Right lobe of liver (tissue), 6 donors: ENCODE measurements at regions not wholly inside any gene's neighbourhood (a gene's known extent, or its start where the extent isn't known, plus 50 kb on each side); places are given as distances from the start of the nearest gene placed in this dataset.

Experiments used
- ATAC-seq, 4 donors: fragments of 200-7000 bp; cut with Tn5 transposase; one replicate each; pipeline ENCODE4 v1.9.1; 2020; ENCODE audit warnings: mild to moderate bottlenecking in 4 of 4, moderate library complexity in 4 of 4
- DNase-seq, 3 donors: peaks; one replicate each; pipeline ENCODE4 v3.0.0-alpha.2; 2020
- H3K27ac ChIP-seq, 3 donors: fragments of 200-600 bp; one replicate each; pipeline ENCODE4 v1.8.0; 2022
- H3K27me3 ChIP-seq, 2 donors: fragments of 200-600 bp; one replicate each; pipeline ENCODE4 v1.8.0; 2022
- H3K36me3 ChIP-seq, 4 donors: fragments of 200-600 bp; sonication (generic) in 1 of 4; one replicate each; pipeline versions ENCODE4 v1.5.1 to v1.8.0; 2017 to 2022; ENCODE audit warnings: control low read depth in 1 of 4
- H3K4me1 ChIP-seq, 4 donors: fragments of 200-600 bp; sonication (generic) in 1 of 4; one replicate each; pipeline versions ENCODE4 v1.5.1 to v1.8.0; 2017 to 2022; ENCODE audit warnings: control low read depth in 1 of 4
- H3K4me3 ChIP-seq, 3 donors: fragments of 200-600 bp; one replicate each; pipeline ENCODE4 v1.8.0; 2022
- H3K9me3 ChIP-seq, 4 donors: fragments of 200-600 bp; sonication (generic) in 1 of 4; one replicate each; pipeline versions ENCODE4 v1.5.1 to v1.8.0; 2017 to 2022; ENCODE audit warnings: control low read depth in 1 of 4
- CTCF ChIP-seq, 4 donors: fragments of 200-600 bp in 3 of 4; fragments of 450-650 bp in 1 of 4; IDR thresholded peaks; one replicate each; pipeline versions ENCODE4 v1.5.1 to v1.8.0; 2016 to 2022; ENCODE audit warnings: antibody characterized with exemption in 4 of 4, mild to moderate bottlenecking in 2 of 4
- POLR2A ChIP-seq: fragments of 450-650 bp; IDR thresholded peaks from one replicate; pipeline ENCODE4 v1.6.1; 2017; ENCODE audit warnings: antibody characterized with exemption, mild to moderate bottlenecking
- WGBS: methylation state at CpG from one replicate; pipeline ENCODE4 v1.1.6; 2018; ENCODE audit warnings: low coverage, low lambda C conversion rate; ENCODE audit not compliant: insufficient coverage; ENCODE audit errors: missing lambda C conversion rate; 5-methylcytosine and 5-hydroxymethylcytosine counted together
- intact Hi-C, 2 donors: fragments of 100-400 bp; cut with DNase I; formaldehyde crosslinking; loops; one replicate each; pipeline versions ENCODE4 v1.11.2 to v1.14.1; 2022
- donor health status: DM: no; HTN: yes; CAD: no.
- donor health status: DM: no; HTN: no; CAD: no.
- donor health status: DM: no; HTN: no; CAD: no.
- donor health status: DM: no; HTN: yes; CAD: no.
- donor health status: DM: no; HTN: yes; CAD: no.

- Histone ChIP-seq H3K4me1 (no peaks in the 10 kb centered on the region), H3K4me3 (no peak overlapping the region), H3K36me3 (no peaks in the 10 kb centered on the region), H3K27ac (no peak overlapping the region), H3K27me3 (no peaks in the 10 kb centered on the region), H3K9me3 (no peaks in the 10 kb centered on the region)
- DNase-seq (no peak), ATAC-seq (no peak)
- 58% methylated on average over 3 of the region's 3 CpGs for WGBS
- TF ChIP-seq POLR2A (no peak), CTCF (IDR thresholded peaks at IDR 0.05) (no peak)
- intact Hi-C loops, result no loop called here
Observed at GRCh38 chr11:122192634-122193255, 76.7 kb upstream of the BLID start.

DNA sequence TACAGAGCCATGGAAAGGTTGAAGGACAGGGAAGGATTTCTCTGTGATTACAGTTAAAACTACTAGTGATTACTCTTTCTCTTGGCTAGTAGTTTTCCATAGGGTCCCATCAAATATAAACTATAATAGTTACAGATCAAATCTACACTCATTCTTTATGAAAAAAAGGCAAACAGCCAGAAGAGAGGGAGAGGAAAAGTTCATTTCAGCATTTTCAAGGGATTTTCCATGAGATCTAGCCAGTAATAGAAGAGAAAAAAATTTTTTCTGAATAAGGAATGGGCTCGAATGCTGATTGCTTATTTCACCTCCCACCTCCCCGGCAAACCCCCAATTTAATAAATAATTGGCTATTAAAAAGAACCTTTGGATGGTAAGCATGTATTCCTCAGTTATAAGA, 74.8 kb upstream of the BLID start:
- TF ChIP-seq POLR2A, result no peak
- no peak for TF ChIP-seq CTCF (IDR thresholded peaks at IDR 0.05)
- Histone ChIP-seq H3K4me3 (no peak overlapping the region), H3K36me3 (no peaks in the 10 kb centered on the region), H3K9me3 (peaks cover 0 to 5% (median 0%) of the 10 kb centered on the region in 4 donors), H3K27ac (no peak overlapping the region), H3K27me3 (no peaks in the 10 kb centered on the region), H3K4me1 (no peaks in the 10 kb centered on the region)
- 75% methylated on average over 2 of the region's 2 CpGs for WGBS
- no peak for ATAC-seq
- intact Hi-C loops, result no loop called here
- no peak for DNase-seq

- H3K27me3 ChIP-seq, result no peaks in the 10 kb centered on the region
- TF ChIP-seq CTCF (IDR thresholded peaks at IDR 0.05) (no peak), POLR2A (no peak)
- no peak overlapping the region for H3K27ac ChIP-seq
- no peaks in the 10 kb centered on the region for H3K36me3 ChIP-seq
- DNase-seq, result no peak
- ATAC-seq, result peak in 2 of 4 donors; percentile 42 to 50
- no peaks in the 10 kb centered on the region for H3K4me1 ChIP-seq
- intact Hi-C loops, result no loop called here
- H3K9me3 ChIP-seq, result peaks cover 0 to 6% (median 0%) of the 10 kb centered on the region in 4 donors
- H3K4me3 ChIP-seq, result no peak overlapping the region
- 73% methylated on average over 2 of the region's 2 CpGs for WGBS
Observed at GRCh38 chr11:122189229-122189628, 73.2 kb upstream of the BLID start.

DNA sequence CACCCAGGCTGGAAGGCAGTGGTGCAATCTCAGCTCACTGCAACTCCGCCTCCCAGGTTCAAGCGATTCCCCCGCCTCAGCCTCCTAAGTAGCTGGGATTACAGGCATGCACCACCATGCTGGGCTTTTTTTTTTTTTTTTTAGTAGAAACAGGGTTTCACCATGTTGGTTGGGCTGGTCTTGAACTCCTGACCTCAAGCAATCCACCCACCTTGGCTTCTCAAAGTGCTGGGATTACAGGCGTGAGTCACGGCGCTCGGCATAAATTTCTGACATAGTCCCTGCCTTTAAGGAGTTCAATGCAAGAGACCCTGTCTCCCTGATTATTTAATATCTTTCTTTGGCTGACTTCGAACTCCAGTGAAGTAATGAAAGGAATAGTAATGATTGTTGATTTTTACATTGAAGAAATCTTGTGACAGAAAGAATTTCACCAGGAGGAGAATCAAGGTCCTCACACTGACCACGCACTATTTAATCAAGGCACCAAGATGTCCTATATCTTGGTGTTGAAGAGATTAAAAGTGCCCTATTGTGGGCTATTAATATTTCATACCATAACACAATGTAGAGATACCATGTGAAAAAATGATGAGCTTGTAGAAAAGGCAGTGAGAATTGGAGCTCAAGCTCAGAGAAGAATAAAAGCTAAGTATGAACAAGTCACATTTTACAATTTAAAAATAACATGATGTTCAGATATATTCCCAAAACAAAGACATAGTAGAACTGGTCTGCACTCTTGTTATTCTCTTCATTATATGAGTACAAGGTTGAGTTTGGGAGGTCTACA, 71.6 kb upstream of the BLID start:
- intact Hi-C loops, result no loop called here
- ATAC-seq (no peak), DNase-seq (no peak)
- Histone ChIP-seq H3K36me3 (no peaks in the 10 kb centered on the region), H3K9me3 (peaks cover 0 to 6% (median 2%) of the 10 kb centered on the region in 4 donors), H3K27me3 (no peaks in the 10 kb centered on the region), H3K4me3 (no peak overlapping the region), H3K4me1 (no peaks in the 10 kb centered on the region), H3K27ac (no peak overlapping the region)
- TF ChIP-seq POLR2A (no peak), CTCF (IDR thresholded peaks at IDR 0.05) (no peak)
- 99% methylated on average over 7 of the region's 9 CpGs for WGBS
